ENCODE measurements at regions not wholly inside any gene's neighbourhood (a gene's known extent, or its start where the extent isn't known, plus 50 kb on each side); places are given as distances from the start of the nearest gene placed in this dataset.

DNA sequence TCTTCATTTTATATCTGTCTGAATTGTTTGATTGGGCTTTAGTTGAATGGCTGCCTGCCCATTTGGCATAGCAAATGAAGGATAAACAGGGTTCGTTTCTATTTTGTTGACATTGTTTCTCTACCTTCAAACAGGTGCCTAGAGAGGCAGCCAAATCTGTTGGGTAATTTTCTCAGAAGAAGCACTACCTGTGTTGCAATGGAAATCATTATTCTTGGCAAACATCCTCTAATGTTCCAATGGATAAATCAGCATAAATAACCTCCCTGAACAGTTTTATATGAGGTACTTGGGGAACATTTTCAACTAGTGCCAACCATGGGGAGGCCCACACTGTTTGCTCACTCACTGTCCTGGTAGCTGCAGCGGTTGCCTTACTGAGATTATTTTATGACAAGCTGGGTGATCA is 64.4 kb upstream of the PLPP4 start:
- H3K27ac ChIP-seq (ENCODE audit: low read length in 2 of 2): no peak overlapping the region
- H3K4me1 ChIP-seq (ENCODE audit: control insufficient read depth in 2 of 2, insufficient read depth in 2 of 2, low read length in 2 of 2): no peaks in the 10 kb centered on the region
- Mint-ChIP-seq H3K4me3 (no peak overlapping the region), H3K27me3 (peaks cover 22% of the 10 kb centered on the region), H3K4me1 (no peaks in the 10 kb centered on the region), H3K27ac (no peak overlapping the region), H3K9me3 (ENCODE audit: insufficient read depth) (no peaks in the 10 kb centered on the region)
- no peaks in the 10 kb centered on the region for H3K79me2 ChIP-seq (ENCODE audit: control insufficient read depth, insufficient read depth, low read length)
- H2AFZ ChIP-seq (ENCODE audit: insufficient read depth, low read depth, low read length, poor library complexity, severe bottlenecking): no peak overlapping the region
- H3K9ac ChIP-seq (ENCODE audit: low read length): no peak overlapping the region
- H3K27me3 ChIP-seq (replicated peaks in 1 of 4; ENCODE audit: control extremely low read depth in 1 of 4, control insufficient read depth in 3 of 4, insufficient read depth in 4 of 4, low read length in 3 of 4): no peaks in the 10 kb centered on the region
- intact Hi-C loops (cut with micrococcal nuclease): no loop called here
- H3K36me3 ChIP-seq (replicated peaks in 1 of 2; ENCODE audit: control extremely low read depth in 1 of 2, control insufficient read depth in 1 of 2, extremely low read depth in 1 of 2, insufficient read depth in 2 of 2, low read length in 1 of 2): no peaks in the 10 kb centered on the region
- no peak overlapping the region for H3K4me3 ChIP-seq (ENCODE audit: control extremely low read depth in 1 of 5, extremely low read depth in 1 of 5, insufficient read depth in 1 of 5, low read depth in 2 of 5, low read length in 4 of 5)
- ATAC-seq (ENCODE audit: low read depth): no peak
- H3K9me3 ChIP-seq (ENCODE audit: control extremely low read depth in 1 of 3, control insufficient read depth in 2 of 3, insufficient read depth in 1 of 3, low read length in 2 of 3): no peaks in the 10 kb centered on the region
- no peaks in the 10 kb centered on the region for H4K20me1 ChIP-seq (ENCODE audit: control insufficient read depth, insufficient read depth, low read length, poor library complexity, severe bottlenecking)
- TF ChIP-seq, protein P1, sequence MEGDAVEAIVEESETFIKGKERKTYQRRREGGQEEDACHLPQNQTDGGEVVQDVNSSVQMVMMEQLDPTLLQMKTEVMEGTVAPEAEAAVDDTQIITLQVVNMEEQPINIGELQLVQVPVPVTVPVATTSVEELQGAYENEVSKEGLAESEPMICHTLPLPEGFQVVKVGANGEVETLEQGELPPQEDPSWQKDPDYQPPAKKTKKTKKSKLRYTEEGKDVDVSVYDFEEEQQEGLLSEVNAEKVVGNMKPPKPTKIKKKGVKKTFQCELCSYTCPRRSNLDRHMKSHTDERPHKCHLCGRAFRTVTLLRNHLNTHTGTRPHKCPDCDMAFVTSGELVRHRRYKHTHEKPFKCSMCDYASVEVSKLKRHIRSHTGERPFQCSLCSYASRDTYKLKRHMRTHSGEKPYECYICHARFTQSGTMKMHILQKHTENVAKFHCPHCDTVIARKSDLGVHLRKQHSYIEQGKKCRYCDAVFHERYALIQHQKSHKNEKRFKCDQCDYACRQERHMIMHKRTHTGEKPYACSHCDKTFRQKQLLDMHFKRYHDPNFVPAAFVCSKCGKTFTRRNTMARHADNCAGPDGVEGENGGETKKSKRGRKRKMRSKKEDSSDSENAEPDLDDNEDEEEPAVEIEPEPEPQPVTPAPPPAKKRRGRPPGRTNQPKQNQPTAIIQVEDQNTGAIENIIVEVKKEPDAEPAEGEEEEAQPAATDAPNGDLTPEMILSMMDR (IDR thresholded peaks at IDR 0.05): no peak
- TF ChIP-seq EZH2 (IDR thresholded peaks at IDR 0.05; ENCODE audit: borderline replicate concordance, insufficient read depth, low read depth, low read length, poor library complexity, severe bottlenecking): no peak
- no peak for DNase-seq
- POLR2A ChIA-PET: no interaction called here
- CTCF ChIA-PET: no interaction called here
- 80% methylated on average over 1 of the region's 2 CpGs for WGBS (ENCODE audit: insufficient coverage)
- no peak overlapping the region for H3K4me2 ChIP-seq (replicated peaks; ENCODE audit: low read depth, low read length, poor library complexity, severe bottlenecking)

DNA sequence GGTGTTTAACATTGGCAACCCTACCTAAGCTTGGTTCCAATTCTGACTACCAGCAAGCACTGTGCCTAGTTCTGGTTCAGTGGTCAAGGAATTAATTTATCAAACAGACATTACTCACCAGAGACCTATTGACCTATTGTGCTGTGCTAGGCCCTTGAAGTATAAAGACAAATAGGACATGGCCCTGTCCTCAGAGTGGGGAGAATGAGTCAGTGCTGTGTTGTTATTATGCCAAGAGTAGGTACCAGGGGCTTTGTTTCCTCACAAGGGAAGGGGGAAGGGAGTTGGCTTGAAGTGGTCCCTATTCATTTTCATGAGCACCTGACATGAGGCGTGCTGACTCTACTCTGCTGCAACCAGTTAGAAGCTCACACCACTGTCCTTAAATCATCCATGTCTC is 62.6 kb upstream of the PLPP4 start:
- Histone ChIP-seq H3K4me3 (ENCODE audit: control extremely low read depth in 1 of 5, extremely low read depth in 1 of 5, insufficient read depth in 1 of 5, low read depth in 2 of 5, low read length in 4 of 5) (no peak overlapping the region), H3K4me2 (replicated peaks; ENCODE audit: low read depth, low read length, poor library complexity, severe bottlenecking) (no peak overlapping the region), H3K4me1 (ENCODE audit: control insufficient read depth in 2 of 2, insufficient read depth in 2 of 2, low read length in 2 of 2) (no peaks in the 10 kb centered on the region), H4K20me1 (ENCODE audit: control insufficient read depth, insufficient read depth, low read length, poor library complexity, severe bottlenecking) (no peaks in the 10 kb centered on the region), H3K27ac (ENCODE audit: low read length in 2 of 2) (no peak overlapping the region), H3K9ac (ENCODE audit: low read length) (no peak overlapping the region), H3K79me2 (ENCODE audit: control insufficient read depth, insufficient read depth, low read length) (no peaks in the 10 kb centered on the region), H3K27me3 (replicated peaks in 1 of 4; ENCODE audit: control extremely low read depth in 1 of 4, control insufficient read depth in 3 of 4, insufficient read depth in 4 of 4, low read length in 3 of 4) (no peaks in the 10 kb centered on the region), H2AFZ (ENCODE audit: insufficient read depth, low read depth, low read length, poor library complexity, severe bottlenecking) (no peak overlapping the region), H3K36me3 (replicated peaks in 1 of 2; ENCODE audit: control extremely low read depth in 1 of 2, control insufficient read depth in 1 of 2, extremely low read depth in 1 of 2, insufficient read depth in 2 of 2, low read length in 1 of 2) (no peaks in the 10 kb centered on the region), H3K9me3 (ENCODE audit: control extremely low read depth in 1 of 3, control insufficient read depth in 2 of 3, insufficient read depth in 1 of 3, low read length in 2 of 3) (no peaks in the 10 kb centered on the region)
- TF ChIP-seq, protein P1 (IDR thresholded peaks at IDR 0.05): no peak
- TF ChIP-seq EZH2 (IDR thresholded peaks at IDR 0.05; ENCODE audit: borderline replicate concordance, insufficient read depth, low read depth, low read length, poor library complexity, severe bottlenecking): no peak
- Mint-ChIP-seq H3K4me1 (no peaks in the 10 kb centered on the region), H3K4me3 (no peak overlapping the region), H3K27me3 (peaks cover 19% of the 10 kb centered on the region), H3K27ac (no peak overlapping the region), H3K9me3 (ENCODE audit: insufficient read depth) (no peaks in the 10 kb centered on the region)
- intact Hi-C loops (cut with micrococcal nuclease): no loop called here
- ChIA-PET CTCF (no interaction called here), POLR2A (no interaction called here)
- no CpG with 5 or more reads among the region's 1 CpG for WGBS (ENCODE audit: insufficient coverage)
- DNase-seq (no peak), ATAC-seq (ENCODE audit: low read depth) (no peak)
